Skeletal muscle tissue (tissue), 3 donors: ENCODE measurements at regions not wholly inside any gene's neighbourhood (a gene's known extent, or its start where the extent isn't known, plus 50 kb on each side); places are given as distances from the start of the nearest gene placed in this dataset.

Experiments used
- H3K27ac ChIP-seq: one replicate; pipeline ENCODE4 v1.7.0; 2013; ENCODE audit warnings: mild to moderate bottlenecking, low read depth, low read length, inconsistent platforms
- H3K27me3 ChIP-seq, 3 donors: one replicate each; pipeline ENCODE4 v1.7.0; 2013; ENCODE audit warnings: low read length in 3 of 3; ENCODE audit not compliant: control insufficient read depth in 3 of 3, insufficient read depth in 3 of 3
- H3K36me3 ChIP-seq, 3 donors: one replicate each; pipeline ENCODE4 v1.7.0; 2013; ENCODE audit warnings: low read length in 3 of 3; ENCODE audit not compliant: control insufficient read depth in 3 of 3, insufficient read depth in 3 of 3
- H3K4me1 ChIP-seq, 3 donors: one replicate each; pipeline ENCODE4 v1.7.0; 2013; ENCODE audit warnings: low read length in 3 of 3, mild to moderate bottlenecking in 3 of 3; ENCODE audit not compliant: control insufficient read depth in 3 of 3, insufficient read depth in 3 of 3
- H3K4me3 ChIP-seq, 3 donors: one replicate each; pipeline ENCODE4 v1.7.0; 2013; ENCODE audit warnings: low read length in 3 of 3
- H3K9ac ChIP-seq, 3 donors: one replicate each; pipeline ENCODE4 v1.7.0; 2013; ENCODE audit warnings: low read length in 3 of 3, mild to moderate bottlenecking in 3 of 3, moderate library complexity in 2 of 3, low read depth in 1 of 3
- H3K9me3 ChIP-seq, 3 donors: one replicate each; pipeline ENCODE4 v1.7.0; 2013; ENCODE audit warnings: low read length in 3 of 3; ENCODE audit not compliant: control insufficient read depth in 3 of 3
- donor health status: Osteomylitis.

DNA sequence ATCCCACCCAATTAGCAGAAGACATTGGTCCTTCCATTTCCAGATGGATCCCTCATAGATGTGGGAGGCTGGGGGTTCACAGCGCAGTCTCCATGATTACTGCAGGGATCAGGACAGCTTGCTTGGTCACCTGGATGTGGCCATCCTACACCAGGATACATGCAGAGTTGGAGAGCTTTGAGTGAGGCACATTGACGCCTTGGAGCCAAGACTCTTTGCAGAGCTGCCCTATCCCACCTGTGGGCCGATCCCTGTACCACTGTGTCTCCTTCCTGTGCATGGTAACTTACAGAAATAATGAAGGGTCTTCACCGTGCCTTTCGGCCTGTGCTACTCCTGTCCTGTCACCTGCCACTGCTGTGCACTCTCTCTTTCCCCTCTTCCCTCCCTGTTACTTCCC, 444.8 kb downstream of the GLRX3 start:
- H3K9ac ChIP-seq, result no peak overlapping the region
- H3K9me3 ChIP-seq, result peaks cover 0 to 2% (median 0%) of the 10 kb centered on the region in 3 donors
- H3K36me3 ChIP-seq, result no peaks in the 10 kb centered on the region
- no peak overlapping the region for H3K27ac ChIP-seq
- no peaks in the 10 kb centered on the region for H3K4me1 ChIP-seq
- H3K4me3 ChIP-seq, result no peak overlapping the region
- H3K27me3 ChIP-seq, result peaks cover 0 to 29% (median 1%) of the 10 kb centered on the region in 3 donors

DNA sequence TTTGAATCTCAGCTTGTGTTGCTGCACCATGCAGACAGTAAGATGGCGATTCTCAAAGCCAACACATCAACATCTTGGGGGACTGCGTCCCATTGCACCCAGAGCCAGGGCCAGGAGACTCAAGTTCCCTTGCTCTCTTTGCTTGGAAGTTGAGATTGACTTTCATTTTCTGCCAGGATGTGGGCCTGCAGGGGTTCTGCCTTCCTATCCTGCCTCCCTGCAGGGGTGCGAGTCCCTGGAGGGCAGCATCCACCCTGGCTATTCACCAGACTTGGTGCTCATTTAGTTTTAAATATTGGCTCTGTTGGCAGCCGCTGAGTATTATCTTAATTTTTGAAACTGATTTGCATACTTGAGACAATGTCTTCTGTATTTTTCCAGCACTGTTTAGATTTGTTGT, 451.5 kb downstream of the GLRX3 start:
- Histone ChIP-seq H3K27ac (no peak overlapping the region), H3K9me3 (no peaks in the 10 kb centered on the region), H3K36me3 (no peaks in the 10 kb centered on the region), H3K4me1 (no peaks in the 10 kb centered on the region), H3K27me3 (peaks cover 0 to 8% (median 0%) of the 10 kb centered on the region in 3 donors), H3K4me3 (no peak overlapping the region), H3K9ac (no peak overlapping the region)

DNA sequence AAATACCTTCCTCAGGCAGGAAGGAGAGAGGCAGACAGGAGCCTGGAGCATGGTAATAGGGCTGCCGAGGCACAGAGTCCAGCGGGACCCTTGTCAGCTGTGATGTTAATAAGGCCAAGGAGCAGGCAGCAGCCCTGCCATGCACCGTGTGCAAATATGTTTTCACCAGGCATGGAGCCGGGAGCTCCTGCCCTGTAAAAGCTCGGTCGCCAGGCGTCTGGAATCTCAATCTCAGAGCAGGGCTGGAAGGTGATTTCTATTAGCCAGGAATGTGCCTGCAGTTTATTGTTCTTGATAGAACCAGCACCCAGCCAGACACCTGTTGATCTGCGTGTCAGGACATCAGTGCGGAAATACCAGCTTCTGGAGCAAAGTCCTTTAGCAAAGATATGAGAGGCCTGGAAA, 469.8 kb downstream of the GLRX3 start:
- Histone ChIP-seq H3K27me3 (peaks cover 0 to 18% (median 3%) of the 10 kb centered on the region in 3 donors), H3K27ac (no peak overlapping the region), H3K9me3 (no peaks in the 10 kb centered on the region), H3K9ac (no peak overlapping the region), H3K36me3 (no peaks in the 10 kb centered on the region), H3K4me3 (no peak overlapping the region), H3K4me1 (peaks cover 0 to 4% (median 0%) of the 10 kb centered on the region in 3 donors)

DNA sequence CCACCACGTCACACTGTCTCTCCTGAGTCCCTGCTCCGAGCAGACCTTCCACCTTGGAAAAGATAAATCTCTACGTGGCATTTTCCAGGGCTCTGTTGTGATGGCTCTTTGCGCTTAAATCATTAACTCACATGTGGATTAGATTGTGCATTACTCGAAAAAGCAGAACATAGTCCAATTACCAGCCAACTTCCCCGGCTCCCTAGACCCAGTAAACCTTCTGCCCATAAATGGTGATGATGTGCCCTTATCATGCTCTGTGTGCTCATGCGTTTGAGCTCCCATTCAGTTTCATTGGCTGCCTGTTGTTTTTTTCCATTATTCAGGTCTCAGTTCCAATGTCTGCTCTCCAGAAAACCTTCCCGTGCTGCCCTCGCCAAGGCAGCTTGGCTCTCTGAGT, 471.2 kb downstream of the GLRX3 start:
- H3K4me3 ChIP-seq, result no peak overlapping the region
- H3K27ac ChIP-seq, result no peak overlapping the region
- H3K9ac ChIP-seq, result no peak overlapping the region
- peaks cover 0 to 3% (median 0%) of the 10 kb centered on the region in 3 donors for H3K9me3 ChIP-seq
- H3K27me3 ChIP-seq, result peaks cover 0 to 18% (median 3%) of the 10 kb centered on the region in 3 donors
- H3K36me3 ChIP-seq, result no peaks in the 10 kb centered on the region
- peaks cover 0 to 4% (median 0%) of the 10 kb centered on the region in 3 donors for H3K4me1 ChIP-seq

DNA sequence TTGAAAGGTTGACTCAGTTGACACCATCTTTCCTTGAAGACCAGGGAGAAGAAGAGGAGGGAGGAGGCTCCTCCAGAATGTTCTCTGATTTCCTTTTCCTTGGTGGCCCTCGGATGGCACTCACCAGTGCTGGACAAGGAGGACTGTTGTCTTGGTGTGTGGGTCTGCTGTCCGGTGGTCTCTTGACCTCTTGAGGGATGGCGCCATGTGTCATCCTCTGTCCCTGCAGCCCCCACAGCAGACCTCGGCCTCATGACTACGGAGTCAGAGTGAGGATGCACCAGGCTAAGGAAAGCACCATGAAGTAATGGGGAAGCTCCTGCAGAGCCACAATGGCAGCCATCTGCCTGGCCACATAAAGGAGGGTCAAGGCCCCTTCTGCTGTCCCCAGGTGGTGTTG, 475.0 kb downstream of the GLRX3 start:
- no peak overlapping the region for H3K4me3 ChIP-seq
- no peak overlapping the region for H3K9ac ChIP-seq
- no peaks in the 10 kb centered on the region for H3K4me1 ChIP-seq
- no peaks in the 10 kb centered on the region for H3K36me3 ChIP-seq
- H3K27ac ChIP-seq, result no peak overlapping the region
- peaks cover 0 to 3% (median 0%) of the 10 kb centered on the region in 3 donors for H3K9me3 ChIP-seq
- peaks cover 0 to 13% (median 0%) of the 10 kb centered on the region in 3 donors for H3K27me3 ChIP-seq

DNA sequence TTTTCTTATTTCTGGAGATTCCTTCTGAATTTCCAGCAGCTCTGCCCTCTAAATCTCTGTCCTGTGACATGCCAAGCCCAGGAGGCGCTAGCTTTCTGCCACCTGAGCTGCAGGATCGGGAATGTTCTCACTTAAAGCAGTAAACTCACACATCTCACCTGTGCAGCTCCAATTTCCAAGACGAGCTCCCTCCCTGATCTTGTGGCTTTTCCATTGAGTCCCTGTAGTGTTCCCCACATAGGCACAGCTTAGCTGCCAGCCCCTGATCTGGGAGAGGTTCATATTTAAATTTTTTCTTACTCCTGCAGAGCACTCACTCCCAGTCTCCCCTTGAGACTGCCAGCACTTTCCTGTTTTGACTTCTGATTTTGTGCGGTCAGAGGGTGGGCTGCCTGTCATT, 479.3 kb downstream of the GLRX3 start:
- Histone ChIP-seq H3K27me3 (peaks cover 0 to 11% (median 2%) of the 10 kb centered on the region in 3 donors), H3K9me3 (peaks cover 0 to 3% (median 0%) of the 10 kb centered on the region in 3 donors), H3K27ac (no peak overlapping the region), H3K9ac (no peak overlapping the region), H3K4me1 (no peaks in the 10 kb centered on the region), H3K36me3 (no peaks in the 10 kb centered on the region), H3K4me3 (no peak overlapping the region)

DNA sequence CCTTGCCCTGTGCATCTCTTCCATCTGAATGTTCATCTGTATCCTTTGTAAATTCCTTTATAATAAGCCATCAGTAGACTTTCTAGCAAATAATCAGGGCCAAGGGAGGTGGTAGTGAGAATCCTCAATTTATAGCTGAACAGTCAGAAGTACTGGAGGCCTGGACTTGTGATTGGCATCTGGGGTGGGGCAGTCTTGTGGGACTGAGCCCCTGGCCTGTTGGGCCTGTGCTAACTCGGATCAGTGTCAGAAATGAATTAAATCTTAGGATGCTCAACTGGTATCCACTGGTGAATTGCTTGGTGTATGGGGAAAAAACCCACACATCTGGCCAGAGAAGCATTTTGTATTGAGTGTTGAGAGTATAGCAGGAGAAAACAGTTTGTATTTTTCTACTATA, 481.8 kb downstream of the GLRX3 start:
- H3K4me1 ChIP-seq, result no peaks in the 10 kb centered on the region
- no peak overlapping the region for H3K27ac ChIP-seq
- no peaks in the 10 kb centered on the region for H3K36me3 ChIP-seq
- no peaks in the 10 kb centered on the region for H3K9me3 ChIP-seq
- H3K4me3 ChIP-seq, result no peak overlapping the region
- H3K9ac ChIP-seq, result no peak overlapping the region
- H3K27me3 ChIP-seq, result peaks cover 0 to 14% (median 2%) of the 10 kb centered on the region in 3 donors

DNA sequence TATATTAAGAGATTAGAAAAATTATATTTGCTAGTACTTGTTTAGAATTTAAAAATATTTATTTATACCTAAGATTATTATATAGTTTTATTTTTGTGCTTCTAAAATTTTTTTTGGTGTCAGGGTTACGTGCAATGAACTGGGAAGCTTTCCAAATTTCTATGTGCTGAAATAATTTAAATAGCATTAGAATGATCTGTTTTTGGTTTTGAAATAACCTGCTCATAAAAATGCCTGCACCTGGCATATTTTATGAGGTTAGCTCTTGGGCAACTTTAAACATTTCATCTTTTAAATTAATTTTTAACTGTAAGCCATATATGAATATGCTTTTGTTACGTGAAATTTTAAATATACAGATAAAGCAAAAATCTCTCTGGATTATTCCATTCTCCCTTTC, 482.5 kb downstream of the GLRX3 start:
- Histone ChIP-seq H3K36me3 (no peaks in the 10 kb centered on the region), H3K9me3 (no peaks in the 10 kb centered on the region), H3K4me3 (no peak overlapping the region), H3K27me3 (peaks cover 2 to 18% (median 5%) of the 10 kb centered on the region in 3 donors), H3K27ac (no peak overlapping the region), H3K4me1 (no peaks in the 10 kb centered on the region), H3K9ac (no peak overlapping the region)

DNA sequence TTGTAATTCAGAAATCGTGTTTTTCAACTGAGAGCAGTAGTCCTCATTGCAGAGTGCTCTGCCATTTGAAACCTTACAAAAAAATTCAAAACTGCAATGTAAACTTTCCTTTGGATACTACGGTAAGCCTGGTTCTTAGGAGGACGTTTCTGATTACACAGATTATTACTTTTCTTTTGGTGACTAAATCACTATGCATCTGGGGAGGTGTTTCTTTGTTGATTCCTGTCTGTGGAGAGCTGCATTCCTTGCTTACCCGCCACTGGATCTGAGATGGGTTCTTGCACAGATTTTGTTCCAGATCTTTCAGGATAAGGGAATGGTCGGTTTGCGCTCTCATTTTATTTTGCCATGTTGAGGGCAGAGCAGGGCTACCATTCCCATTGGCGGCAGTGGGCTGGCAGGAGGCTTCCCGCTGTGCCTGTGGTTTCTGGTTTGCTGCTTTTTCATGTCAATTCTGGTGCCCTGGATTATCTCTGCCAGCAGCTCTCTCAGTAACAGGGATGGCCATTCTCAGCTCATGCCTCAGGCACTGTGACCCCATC, 485.1 kb downstream of the GLRX3 start:
- no peak overlapping the region for H3K4me3 ChIP-seq
- H3K4me1 ChIP-seq, result no peaks in the 10 kb centered on the region
- H3K36me3 ChIP-seq, result no peaks in the 10 kb centered on the region
- H3K9me3 ChIP-seq, result no peaks in the 10 kb centered on the region
- H3K9ac ChIP-seq, result no peak overlapping the region
- H3K27ac ChIP-seq, result no peak overlapping the region
- peaks cover 2 to 21% (median 6%) of the 10 kb centered on the region in 3 donors for H3K27me3 ChIP-seq

DNA sequence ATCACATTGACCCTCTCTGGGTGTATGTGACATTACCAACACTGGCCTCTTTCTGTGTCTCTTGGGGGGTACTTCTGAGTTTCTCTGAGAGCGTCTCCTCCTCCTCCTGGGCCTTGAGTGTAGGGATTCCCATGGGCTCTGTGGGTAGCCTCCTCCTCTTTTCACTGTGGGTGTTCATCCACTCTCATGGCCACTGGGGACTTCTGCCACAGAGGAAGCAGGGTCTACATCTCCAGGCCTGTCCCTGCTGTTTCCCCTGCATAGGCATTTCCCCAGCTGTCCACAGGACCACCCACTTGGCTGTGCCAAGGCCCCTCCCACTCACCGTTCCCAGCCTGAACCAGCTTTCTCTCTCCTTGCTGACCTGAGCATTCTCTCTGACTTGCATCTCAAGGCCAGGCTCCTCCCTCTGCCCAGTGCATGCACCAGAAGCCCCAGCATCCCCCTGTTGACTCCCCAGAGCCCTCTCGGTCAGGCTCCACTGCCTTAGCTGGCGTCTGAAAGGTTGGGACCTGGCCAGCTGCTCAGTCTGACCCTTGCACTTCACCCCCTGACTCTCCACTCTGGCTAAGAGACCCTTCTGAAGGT, 487.6 kb downstream of the GLRX3 start:
- Histone ChIP-seq H3K27me3 (peaks cover 2 to 16% (median 6%) of the 10 kb centered on the region in 3 donors), H3K27ac (no peak overlapping the region), H3K4me1 (no peaks in the 10 kb centered on the region), H3K9ac (no peak overlapping the region), H3K36me3 (no peaks in the 10 kb centered on the region), H3K9me3 (no peaks in the 10 kb centered on the region), H3K4me3 (no peak overlapping the region)
